ENCODE measurements at regions not wholly inside any gene's neighbourhood (a gene's known extent, or its start where the extent isn't known, plus 50 kb on each side); places are given as distances from the start of the nearest gene placed in this dataset.
"Not testable (repeated sequence)": the region's sequence is repeated elsewhere in the genome, so short reads cannot be mapped to it uniquely, and the experiment has no call there.

DNA sequence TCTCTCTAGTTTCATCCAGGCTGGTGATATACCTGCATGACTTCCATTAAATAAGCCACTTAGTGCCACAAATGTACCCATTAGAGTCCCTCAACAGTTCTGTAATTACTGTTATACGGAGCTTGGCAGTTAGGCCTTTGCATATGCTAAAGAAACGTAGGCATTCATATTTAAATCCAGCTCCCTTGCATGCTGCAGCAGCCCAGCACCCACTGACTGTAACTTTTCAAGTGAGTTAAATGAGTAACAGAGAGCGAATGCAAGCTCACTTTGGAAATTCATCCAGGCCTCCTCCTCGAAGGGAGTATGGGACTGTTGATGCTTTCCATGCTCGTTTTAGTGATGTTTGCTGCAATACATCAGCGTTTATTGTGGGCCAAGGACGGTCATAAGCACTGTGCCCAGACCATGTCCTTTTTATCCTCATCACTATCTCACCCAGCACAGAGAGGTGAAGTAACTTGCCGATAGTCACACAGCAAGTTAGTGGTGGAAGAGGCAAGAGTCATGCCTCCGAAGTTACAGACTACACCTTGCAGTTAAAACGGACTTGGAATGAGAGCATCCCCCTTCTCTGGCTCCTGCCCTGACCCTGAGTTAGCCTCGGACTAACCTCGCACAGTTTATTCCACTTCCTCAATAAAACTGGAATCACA, 179.4 kb upstream of the PDE10A start:
- no peak for DNase-seq

DNA sequence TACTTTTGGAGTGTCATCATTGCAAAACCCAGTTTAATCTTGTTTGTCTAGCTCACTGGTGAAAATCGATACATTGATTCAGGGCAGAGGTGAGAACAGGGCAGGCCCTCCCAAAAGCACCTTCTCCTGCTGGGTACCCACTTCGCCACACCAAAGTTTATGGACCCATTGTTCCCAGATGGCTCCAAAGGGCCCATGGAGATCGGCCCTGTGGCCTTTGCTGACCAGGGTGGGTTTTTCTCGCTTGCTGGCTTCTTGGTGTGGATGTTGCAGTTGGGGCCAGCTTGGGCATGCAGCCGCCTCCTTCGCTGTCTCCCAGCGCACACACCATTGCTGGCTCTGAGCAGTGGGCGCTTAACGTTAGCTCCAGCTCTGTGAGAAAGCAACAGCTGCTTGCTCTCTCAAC, 178.1 kb upstream of the PDE10A start:
- DNase-seq = no peak

DNA sequence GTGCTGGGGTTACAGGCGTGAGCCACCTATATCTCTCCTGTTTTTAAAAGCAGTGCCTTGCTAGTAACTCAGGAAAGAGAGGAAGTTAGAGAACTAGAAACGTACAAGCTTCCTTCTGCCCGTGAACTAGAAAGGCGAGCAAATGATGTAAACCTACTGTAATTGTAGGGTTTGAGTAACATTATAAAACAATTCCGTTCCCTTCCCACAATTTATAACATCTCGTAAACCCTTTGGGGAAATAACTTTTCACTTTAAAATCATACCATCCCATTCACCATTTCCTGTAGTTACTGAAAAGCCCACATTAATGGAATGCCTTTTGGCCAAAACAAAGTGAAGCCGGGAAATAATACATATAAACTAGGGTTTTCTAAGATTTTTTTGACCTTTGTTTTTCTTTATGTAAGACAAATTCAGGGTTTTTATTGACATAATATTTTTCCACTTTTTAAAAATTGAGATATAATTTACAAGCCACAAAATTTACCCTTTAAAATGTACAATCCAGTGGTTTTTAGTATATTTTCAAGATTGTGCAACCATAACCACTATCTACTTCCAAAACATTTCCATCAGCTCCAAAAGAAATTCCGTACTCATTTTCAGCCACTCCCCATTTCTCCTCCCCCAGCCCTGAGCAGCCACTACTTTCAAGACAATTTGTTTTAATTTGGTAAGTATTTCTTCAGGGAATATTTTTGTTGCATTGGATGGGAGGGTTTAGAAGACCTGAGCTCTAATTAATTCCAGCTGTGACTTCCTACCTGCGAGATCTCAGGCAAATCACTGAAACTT, 175.1 kb upstream of the PDE10A start:
- DNase-seq = no peak

DNA sequence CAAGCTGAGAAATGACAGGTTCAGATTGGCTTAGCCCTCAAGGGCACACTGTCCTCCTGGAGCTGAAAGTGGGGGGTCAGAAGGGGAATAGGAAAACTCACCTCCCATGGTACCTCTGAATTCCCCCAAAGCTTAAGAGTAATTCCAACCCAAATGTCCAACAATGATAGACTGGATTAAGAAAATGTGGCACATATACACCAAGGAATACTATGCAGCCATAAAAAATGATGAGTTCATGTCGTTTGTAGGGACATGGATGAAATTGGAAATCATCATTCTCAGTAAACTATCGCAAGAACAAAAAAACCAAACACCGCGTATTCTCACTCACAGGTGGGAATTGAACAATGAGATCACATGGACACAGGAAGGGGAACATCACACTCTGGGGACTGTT, 173.6 kb upstream of the PDE10A start:
- DNase-seq = not testable (repeated sequence)

DNA sequence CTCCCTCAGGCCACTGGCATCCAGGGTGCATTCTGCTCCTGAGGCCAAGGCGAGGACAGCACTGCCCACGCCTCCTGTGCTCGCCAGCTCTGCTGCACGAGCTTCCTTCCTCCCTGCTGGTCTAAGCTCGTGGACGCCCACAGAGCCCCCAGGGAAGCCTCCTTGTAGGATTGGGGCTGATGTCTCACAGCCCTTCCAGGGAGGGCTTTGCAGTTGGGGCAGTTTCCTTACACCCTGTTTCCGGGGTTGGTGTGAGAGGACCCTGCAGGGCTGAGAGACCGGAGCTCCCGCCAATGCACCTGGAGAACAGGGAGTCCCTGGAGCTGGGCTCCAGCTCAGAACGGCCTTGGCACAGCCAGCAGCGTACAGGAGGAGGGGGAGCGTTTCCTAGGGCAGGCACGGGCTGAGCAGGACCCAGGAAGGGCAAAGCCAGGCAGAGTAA, 172.4 kb upstream of the PDE10A start:
- DNase-seq = no peak

DNA sequence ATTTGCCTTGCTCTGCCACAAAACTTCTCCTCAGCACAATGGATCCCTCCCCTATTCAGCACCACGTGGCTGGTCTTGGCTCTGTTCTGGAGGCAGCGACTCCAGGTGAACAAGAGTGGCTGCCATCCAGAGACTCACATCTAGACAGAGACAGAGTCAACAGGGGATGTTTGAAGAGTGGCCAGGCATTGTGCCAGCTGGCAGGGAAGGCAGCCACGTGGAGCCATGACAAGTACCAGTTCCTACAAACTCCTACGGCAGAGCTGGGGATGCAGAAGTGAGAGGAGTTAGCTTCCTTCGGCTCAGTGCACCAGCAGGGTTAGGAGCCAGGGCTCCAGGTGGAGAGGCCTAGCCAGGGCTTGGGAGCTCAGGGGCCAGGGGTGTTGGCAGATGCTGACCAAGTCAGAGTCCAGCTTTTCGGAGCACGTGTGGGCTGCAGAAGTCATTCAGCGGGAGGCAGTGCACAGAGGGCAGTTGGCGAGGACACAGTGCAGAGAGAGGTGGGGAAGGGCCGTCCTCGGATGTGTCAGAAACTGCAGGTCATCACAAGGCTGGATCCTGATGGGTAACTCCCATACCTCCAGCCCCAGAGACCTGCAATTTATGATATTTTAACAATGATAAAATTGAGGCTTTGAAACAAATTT, 171.7 kb upstream of the PDE10A start:
- DNase-seq = peak; percentile 72

DNA sequence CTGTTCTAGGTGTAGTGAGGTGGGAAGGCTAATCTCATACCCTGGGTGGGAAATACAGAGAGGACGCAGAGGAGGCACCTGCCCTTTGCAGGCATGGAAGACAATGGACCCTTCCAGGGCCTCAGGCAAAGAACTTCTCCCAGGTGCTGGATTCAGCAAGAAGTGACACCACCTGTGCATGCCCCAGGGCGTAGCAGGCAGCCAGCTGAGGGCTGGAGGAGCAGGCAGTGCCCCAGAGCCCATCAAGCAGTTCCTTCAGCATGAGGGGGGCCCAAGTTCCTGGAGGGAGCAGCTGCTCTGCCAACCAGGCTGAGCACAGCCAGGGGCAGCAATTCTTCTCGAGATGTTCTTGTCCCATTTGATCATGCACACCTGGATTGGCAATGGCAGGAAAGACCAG, 170.3 kb upstream of the PDE10A start:
- no peak for DNase-seq

DNA sequence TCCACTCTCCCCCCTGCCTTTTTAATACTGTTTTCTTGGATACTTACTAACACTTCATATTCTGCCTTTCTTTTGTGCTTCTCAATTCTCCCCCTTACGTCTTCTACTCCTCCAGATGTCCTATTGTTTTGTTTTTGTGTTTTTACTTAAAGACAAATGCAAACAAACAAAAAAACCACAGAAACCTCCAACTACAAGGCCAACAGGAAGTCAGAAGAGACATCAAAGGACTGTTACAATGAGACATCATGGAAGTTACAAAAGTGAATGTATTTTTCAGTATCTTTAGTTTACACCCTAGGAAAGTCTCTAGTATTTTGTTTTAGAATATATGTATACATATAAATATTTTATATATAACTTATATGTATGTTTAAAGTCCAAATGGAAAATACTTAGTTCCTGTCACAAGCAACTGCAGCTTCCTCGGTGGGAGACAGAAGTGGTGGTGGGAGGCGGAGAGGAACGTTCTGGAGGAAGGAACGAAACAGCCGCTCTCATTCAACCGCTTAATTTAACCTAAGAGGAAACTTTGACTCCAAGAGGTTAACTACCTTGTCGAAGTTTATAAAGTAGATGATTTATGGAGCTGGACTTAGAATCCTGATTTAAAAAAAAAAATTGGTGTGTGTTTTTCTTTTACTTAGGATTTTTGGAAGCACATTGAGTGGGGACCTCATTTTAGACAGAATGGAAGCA, 168.9 kb upstream of the PDE10A start:
- DNase-seq = no peak

DNA sequence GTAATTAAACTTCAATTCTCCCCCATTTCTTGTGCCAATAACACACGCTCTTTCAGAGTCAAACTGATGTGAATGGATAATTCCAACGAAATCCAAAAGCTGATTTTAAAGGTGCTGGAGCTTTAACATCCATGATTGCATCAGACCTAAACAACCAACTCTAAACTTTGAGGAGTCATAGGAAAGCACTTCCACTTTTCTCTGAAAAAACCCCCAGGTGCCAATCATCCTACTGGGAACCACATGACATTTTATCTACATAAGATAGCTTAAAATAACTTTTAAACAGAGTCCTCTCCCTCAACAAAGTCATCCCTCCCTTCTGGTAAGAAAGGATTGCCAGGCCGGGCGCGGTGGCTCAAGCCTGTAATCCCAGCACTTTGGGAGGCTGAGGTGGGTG, 167.7 kb upstream of the PDE10A start:
- no peak for DNase-seq

DNA sequence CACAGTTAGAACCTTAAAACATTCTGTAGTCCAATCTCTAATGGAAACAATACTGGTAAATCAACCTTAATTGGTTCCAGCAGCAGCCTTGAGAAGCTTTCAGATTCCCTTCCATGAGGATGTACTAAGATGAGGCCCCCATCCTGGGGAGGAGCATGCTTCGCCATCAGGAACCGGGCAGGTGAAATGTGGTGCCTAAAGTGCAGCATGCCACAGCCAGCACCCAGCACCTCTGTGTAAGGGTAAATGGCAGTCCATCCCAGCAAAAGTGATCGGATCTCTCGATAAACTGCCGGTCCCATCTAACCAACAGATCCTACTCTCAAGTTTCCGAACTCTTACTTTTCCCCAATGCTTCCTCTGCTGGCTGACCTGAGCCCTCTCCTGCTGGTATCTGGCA, 166.3 kb upstream of the PDE10A start:
- no peak for DNase-seq

DNA sequence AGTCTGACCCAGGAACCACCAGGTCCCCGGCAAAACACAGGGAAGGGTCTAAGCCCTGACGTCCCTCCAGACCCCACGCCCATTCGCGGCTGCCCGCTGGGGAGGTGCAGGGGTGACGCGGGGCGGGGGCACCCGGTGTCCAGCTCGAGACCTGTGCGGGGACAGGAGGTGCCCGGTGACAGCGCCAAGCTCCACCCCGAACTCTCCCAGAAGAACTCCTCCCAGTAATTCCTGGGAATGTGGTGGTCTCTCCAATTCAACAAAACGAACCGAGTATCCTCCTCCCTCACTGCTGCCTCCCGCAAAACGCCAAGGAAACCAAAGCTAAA, 164.1 kb upstream of the PDE10A start:
- no peak for DNase-seq

DNA sequence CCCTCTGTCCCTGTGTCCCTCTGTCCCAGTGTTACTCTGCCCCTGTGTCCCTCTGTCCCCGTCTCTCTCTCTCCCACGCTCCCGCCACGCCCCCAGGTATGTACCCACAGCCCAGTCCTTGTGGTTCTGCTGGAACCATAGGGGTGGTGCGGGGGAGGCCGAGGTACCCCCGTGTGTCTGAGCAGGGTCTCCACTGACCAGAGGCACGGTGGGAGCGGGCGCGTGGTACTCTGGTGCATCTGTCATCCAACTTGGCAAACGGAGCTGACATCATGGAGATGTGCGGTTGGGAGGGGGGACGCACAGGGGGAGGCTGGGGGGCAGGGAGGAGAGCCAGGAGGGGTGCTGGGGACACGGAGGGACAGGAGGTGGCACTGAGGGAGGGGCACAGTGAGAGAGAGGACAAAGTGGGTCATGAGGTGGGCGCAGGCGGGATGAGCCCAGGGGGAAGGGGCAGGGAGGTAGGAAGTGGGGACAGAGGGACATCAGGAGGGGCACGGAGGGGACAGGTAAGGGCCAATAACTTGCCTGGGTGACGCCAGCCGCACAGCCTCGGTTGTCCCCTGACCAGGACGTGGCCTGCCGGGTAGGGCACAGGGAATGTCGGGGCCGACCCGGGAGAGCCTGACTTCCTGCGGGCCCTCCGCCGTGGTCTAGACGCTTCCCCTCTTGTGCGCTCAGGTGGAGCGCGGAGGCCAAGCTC, 163.6 kb upstream of the PDE10A start:
- no peak for DNase-seq

DNA sequence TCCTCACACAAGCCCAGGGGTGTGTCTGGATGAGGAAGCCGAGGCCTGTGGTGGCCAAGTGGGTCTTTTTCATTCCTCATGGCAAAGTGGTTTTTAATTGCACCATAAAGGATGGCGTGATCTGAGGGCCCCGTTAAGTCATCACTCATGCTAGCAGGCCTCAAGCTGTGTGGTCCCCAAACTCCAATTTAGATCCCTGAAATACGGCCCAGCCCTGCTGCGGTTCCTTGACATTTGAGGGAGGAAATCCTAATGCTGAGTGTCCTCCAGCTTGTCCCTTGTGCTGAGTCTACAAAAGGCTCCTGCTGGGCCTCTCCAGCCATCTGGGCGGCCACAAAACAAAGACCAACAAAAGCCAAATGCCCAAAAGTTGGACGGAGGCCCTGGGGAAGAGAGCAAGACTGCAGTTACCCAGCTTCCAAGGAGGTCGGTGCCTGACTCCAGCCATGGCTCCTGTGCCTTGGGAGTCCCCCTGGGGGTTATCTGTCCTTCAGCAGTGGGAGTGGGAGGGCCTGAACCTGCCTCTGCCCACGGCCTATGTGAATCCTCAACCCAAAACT, 162.3 kb upstream of the PDE10A start:
- DNase-seq = no peak

DNA sequence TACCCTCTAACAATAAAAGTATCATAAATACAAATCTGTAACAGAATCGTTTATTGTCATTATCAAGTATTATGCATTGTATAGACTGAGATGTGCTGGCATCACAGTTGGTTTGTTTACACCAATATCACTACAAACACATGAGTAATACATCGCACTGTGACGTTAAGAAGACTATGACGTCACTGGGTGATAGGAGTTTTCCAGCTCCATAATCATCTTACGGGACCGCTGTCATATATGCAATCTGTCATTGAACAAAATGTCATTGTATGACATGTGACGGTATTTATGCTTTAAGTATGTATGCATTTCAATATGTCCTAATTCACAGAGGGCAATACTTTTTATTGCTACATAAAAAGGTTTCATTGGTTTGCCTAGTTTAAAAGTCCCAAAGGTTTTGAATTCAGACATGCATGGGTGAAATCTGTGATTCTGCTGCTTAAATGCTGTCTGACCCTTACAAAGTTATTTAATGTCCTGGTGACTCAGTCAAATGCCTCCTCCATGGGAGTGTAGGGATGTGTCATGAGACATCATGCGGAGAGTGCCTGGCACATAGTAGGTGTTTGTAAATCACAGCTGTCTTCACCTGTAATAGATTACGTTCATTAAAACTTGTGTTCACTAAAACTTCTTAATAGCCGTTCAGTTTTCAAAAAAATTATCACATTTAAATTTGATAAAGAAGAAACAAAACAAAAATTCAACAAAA, 160.7 kb upstream of the PDE10A start:
- no peak for DNase-seq

DNA sequence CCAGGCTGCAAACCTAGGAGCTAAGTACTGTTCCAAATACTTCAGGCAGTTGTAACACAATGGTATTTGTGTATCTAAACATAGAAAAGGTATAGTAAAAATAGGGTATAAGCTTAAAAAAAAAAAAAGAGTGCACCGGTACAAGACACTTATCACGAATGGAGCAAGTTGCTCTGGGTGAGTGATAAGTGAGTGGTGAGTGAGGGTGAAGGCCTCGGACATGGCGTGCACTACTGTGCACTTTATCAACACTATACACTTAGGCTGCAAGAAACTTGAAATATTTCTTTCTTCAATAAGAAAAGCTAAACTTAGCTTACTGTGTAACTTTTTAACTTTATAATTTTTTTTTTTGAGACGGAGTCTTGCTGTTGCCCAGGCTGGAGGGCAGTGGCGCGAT, 159.5 kb upstream of the PDE10A start:
- no peak for DNase-seq

DNA sequence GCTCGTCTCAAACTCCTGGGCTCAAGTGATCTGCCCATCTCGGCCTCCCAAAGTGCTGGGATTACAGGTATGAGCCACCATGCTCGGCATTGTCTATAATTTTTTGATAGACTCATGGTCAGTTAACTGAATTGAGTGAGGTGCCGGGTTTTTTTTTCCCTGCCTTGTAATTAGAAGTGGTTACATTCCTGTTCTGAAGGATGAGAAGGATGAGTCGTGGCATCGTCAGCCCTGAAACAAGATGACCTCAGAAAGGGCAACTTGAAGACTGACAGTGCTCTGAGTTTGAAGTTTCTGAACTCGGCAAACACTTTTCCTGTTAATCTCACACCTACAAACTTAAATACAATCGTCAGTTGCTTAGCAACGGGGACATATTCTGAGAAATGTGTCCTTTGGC, 158.7 kb upstream of the PDE10A start:
- no peak for DNase-seq

DNA sequence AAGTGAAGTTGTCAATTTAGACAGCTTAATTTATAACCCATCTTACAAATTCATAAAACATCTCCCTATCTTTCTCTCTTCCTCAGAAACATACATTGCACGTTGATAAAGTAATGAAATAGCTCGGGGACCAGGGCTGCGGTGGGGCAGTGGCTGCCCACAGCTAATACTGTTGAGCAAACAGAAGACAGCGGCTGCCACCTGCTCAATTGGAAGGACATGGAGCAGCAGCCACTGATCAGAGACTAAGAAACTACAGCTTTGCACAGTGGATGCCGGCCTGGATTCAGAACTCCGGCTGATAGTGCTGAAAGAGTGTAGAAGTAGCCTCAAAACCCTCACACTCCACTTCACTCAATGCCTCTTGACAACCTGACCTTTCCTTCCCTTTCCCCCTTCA, 157.9 kb upstream of the PDE10A start:
- DNase-seq = no peak

DNA sequence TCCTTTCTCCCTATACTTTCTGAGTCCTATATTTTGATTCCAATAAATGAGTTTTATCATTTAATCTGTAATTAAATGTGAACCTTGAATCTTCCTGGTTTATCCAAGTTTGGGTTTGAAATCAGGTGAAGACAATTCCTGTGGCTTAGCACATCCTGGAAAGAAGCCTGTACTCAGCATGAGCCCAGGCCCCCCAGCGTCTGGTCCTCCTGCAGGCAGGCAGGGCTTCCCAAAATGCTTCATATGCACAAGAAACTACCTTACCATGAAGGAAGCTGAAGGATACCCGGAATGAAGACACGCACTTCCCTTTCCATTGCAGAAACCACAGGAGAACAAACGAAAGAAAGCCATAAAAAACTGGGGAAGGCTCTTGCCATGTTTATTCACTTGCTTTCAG, 157.4 kb upstream of the PDE10A start:
- DNase-seq = no peak

DNA sequence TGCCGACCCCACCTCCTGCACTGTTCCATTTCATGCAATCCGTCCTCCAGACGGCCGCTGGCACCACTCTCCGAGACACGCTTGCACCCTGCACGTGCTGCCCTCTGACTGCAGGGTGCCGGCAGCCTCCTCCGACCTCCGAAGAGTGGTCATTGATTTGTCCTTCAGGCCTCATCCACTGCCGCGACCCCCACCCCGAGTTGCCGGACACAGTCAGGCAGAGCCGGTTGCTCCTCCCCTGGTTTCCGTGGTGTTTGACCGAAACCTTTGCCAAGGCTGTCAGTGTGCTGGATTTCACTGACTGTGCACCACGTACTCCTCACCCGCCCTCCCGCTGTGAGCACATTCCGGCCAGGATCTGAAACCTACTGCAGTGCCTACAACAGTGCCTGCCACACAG, 156.4 kb upstream of the PDE10A start:
- DNase-seq = no peak

DNA sequence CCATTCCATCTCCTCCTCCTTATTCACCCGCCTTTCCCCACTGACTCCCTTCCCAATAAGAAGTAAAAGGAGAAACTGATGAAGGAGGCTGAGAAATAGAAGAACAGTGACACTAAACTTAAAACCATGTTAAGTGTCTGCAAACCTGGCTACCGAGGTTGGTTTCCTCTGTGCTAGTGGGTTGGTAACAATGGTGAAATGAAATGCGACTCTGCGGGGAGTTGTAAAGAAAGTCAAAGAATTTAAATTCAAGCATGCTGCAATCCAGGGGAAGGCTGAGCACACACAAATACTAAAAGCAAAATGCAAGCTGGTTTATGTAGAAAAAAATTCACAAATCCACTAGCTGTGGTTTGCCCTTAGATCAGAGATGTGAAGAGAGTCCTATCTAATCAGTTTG, 155.2 kb upstream of the PDE10A start:
- no peak for DNase-seq

DNA sequence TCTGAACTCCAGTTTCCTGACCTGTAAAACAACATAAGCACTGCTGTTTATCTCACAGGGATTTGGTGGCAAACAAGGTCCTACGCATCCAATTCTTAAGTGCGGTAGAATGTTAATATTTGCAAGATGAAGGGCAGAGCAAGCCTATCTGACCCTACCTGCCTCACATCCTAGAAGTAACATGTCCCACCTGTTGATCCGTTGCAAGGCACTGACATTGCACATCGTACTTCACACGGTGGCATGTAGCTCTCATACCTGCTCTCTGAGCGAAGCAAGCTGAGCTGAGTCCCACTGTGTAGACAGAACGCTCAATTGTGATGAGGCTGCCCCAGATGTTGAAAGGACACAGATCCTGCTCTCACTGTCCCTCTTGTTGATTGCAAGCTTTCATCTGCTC, 154.7 kb upstream of the PDE10A start:
- no peak for DNase-seq

DNA sequence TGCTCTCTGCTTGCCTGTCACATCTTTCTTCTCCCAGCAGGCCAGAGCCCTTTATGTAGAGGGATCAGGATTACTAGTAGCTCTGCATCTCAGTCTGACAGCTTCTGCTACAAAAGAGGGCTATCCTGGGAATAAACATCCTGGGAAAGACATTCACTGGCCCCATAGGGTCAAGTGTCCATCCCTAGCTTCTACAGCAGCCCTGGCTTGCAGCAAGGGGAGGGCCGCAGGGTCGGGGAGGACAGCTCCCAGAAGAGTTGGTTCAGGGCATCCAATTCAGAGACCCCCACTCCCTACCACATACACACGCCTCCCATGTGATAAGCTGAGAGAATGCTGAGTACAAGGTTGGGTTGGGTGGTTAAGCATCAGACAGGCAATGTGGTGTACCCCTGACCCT, 154.1 kb upstream of the PDE10A start:
- no peak for DNase-seq
